Stimulated activated CD4-positive, alpha-beta T cell treated with anti-CD3 and anti-CD28 coated beads, Interleukin-2, amount 100 ng/mL, for 48 hours (primary cell): ENCODE measurements at regions not wholly inside any gene's neighbourhood (a gene's known extent, or its start where the extent isn't known, plus 50 kb on each side); places are given as distances from the start of the nearest gene placed in this dataset.

Experiments
- DNase-seq, 2 donors: peaks; one replicate each; pipeline ENCODE4 v3.0.0-alpha.2; 2020

DNA sequence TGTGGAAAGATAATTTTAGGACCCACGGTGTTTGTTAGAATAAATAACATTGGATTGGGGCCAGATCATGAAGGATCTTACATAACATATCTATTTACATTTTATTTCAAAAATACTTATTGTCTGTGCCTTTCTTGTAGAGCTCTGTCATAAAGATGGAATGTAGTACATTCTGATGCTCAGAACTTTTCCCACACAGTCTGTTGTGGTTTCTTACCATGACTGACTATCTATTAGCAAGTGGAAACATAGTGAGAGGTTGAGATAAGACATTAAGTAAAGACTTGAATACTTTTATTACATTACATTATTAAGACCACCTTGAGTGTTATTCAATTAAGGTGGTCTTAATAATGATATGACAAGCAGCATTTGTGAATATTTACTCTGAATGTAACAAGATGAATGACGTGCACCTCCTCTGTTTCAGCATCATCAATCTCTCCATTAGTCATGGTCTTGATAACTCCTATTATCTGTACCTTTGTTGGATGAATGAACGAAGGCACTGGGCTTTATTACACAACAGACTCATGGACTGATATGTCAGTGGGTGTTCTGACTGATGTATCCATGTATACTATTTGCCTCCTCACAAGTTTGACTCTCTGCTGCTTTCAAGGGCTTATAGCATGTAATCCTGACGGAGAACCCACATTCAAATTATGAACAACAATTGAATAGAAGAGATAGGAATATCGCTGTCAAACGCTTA is 883.0 kb upstream of the FLRT2 start:
- no peak for DNase-seq

GRCh38 chr14:84655014-84655413 is 874.9 kb upstream of the FLRT2 start:
- DNase-seq, result no peak

- no peak for DNase-seq
Measured at GRCh38 chr14:84657911-84658310, 872.0 kb upstream of the FLRT2 start.

GRCh38 chr14:84670796-84671195 is 859.1 kb upstream of the FLRT2 start:
- DNase-seq, result no peak

DNA sequence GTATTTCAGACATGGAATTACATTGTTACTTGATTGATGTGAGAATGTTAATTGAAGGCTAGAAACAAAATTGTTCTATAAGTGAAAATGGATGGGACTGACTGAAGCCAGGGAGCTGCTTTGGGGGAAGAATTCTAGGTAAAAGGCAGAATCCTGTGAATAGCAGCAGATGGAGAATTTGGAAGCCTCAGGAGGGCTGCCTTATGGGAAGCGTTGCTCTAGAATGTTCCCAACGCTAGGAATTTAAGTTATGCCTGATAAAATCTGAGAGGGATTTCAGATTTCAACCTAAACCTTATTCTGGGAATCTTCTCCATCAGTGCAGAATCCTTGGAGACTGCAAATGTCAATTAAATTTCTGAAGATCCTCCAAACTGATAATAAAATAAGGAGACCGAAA is 858.2 kb upstream of the FLRT2 start:
- no peak for DNase-seq

- DNase-seq, result no peak
Measured at GRCh38 chr14:84674636-84675035, 855.3 kb upstream of the FLRT2 start.

DNA sequence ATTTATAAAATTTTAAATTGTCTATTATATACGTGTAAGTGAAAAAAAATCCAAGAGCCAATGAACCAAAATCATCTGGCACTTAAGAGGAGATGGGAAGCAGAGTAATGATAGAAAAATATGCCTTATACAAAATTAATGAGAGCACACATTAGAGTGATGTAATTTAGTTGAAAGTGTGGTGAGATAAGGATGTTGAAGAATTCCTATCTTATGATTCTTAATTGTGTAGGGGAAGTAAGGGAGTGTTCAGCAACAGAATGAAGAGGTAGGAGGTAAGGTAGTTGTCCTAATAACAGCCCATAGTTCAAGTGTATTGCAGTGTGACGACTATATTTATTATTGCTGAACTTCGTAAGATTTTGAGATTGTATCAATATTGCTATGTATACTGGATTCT is 843.4 kb upstream of the FLRT2 start:
- DNase-seq, result no peak

GRCh38 chr14:84688297-84689025 is 841.5 kb upstream of the FLRT2 start:
- DNase-seq, result no peak

GRCh38 chr14:84694161-84694560 is 835.8 kb upstream of the FLRT2 start:
- DNase-seq, result no peak

DNA sequence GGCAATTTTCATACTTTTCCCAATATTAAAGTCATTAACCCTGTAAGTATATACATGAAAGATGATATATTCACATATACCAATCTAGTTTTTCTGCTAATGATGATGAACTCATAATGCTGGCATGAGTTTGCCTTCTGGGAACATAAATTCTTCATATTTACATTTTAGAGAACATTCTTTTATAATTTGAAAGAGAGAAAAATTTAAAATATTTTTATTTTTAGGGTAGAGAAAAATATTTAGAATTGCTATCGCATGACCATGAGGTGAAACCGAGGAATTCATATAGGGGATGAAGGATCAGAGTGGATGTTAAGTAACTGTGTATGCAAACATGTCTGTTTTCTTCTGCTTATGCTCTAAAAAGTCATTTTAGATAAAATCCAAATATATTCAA is 825.3 kb upstream of the FLRT2 start:
- no peak for DNase-seq

DNA sequence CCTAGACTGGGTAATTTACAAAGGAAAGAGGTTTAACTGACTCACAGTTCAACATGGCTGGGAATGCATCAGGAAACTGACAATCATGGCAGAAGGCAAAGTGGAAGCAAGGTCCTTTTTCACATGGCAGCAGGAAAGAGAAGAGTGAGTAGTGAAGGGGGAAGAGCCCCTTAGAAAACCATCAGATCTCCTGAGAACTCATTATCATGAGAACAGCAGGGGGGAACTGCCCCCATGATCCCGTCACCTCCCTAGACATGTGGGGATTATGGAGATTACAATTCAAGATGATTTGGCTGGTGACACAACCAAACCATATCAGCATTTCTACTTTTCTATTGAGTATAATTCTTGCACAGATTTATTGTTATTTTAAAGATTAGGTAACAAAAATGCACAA is 822.1 kb upstream of the FLRT2 start:
- no peak for DNase-seq

GRCh38 chr14:84708865-84709264 is 821.1 kb upstream of the FLRT2 start:
- no peak for DNase-seq

DNA sequence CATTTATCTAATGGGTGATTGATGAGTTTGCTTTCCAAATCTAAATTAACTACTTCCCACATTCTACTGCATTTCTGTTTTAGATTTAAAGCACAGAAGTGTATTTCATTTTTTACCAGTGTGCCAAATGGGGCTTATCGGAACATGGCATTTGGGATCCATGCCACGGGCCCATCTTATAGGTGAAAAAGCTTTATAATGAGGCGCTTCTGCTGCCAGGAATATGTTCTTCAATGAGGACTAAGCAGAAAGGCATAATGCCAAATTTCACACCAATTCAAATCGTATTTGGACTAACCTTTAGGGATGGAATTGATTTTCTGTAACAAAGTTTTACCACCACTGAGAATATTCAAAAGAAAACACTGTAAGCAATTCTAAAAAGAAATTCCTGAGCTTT is 803.5 kb upstream of the FLRT2 start:
- no peak for DNase-seq

GRCh38 chr14:84749191-84749955 is 780.6 kb upstream of the FLRT2 start:
- no peak for DNase-seq

GRCh38 chr14:84750284-84750683 is 779.7 kb upstream of the FLRT2 start:
- no peak for DNase-seq

DNA sequence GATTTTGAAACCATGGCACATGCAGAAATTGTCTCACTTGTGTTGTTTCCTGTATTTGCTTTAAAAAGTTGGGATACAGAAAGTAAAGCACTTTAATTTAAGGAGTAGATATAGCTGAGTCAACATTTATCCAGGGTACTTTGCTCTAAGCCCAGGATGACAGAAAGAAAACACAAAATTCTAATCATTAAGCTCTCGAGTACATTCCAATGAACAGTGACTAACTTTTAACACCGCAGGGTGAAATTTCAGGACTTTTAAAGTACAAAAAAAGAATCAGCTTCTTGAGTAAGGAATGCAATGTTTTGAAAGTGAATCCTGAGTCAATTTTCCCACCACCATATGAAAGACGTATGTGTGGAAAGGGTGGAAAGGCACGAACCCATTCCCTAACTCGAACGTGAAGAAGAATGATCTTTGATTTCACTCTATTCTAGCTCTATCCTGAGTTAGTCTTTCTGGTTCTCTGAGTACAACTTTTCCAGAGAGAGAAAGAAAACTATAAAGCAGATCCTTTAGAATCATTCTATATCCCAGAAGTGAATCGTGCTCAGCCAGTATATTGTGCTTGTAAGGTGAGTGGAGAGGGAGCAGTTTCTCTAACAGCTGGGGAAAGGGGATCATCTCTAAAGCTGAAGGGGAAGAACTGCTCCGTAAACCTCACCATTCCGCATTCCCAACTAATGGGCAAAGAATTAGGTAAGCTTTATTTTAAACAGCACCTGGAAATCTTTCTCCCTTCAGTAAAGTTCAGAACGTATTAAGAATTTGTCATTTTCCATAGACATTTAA is 779.0 kb upstream of the FLRT2 start:
- DNase-seq, result no peak

DNA sequence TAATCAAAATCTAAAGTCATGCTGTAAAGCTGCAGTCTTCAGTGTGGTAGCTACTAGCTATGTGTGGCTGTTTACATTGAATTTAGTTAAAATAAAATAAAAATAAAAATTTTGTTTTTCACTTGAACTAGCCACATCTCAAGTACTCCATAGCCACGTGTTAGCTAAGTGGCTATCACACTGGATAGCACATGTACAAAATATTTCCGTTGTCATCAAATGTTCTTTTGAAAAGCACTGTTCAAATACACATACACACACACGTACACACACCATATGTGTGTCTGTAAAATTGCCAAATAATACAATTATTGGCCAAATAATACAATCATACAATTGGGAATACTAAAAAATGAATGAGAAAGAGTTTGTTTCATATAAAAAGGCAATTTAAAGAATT is 778.2 kb upstream of the FLRT2 start:
- no peak for DNase-seq

DNA sequence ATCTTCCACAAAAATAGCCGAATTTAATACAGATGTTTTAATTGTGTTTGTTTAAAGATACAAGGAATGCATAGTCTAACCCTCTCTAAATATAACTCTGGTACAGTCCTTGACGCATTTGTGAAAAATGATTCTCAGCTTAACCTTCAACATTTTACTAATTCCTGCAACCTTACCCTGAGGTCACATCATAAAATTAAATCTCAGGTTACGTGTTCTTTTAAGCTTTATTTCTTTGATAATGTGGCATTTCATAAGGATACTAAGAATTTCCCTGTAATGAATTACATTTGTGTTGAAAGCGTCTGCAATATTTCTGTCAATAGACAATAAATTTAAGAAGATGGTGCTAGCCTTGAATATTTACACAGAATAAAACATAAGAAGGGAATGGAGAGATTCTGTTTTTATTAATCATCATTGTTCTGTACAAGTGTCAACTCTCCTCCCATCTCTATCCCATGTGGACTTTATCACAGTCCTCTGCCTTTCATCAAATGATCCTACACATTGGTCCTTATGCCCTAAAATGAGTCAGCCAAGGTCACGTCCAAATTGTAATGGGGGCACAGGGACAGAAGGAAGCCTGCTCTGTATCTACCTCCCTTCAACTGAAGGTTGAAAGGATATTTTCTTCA is 769.3 kb upstream of the FLRT2 start:
- no peak for DNase-seq

- DNase-seq, result no peak
Measured at GRCh38 chr14:84767434-84767833, 762.5 kb upstream of the FLRT2 start.

- no peak for DNase-seq
Measured at GRCh38 chr14:84770030-84770429, 759.9 kb upstream of the FLRT2 start.

- DNase-seq, result no peak
Measured at GRCh38 chr14:84777356-84777755, 752.6 kb upstream of the FLRT2 start.

DNA sequence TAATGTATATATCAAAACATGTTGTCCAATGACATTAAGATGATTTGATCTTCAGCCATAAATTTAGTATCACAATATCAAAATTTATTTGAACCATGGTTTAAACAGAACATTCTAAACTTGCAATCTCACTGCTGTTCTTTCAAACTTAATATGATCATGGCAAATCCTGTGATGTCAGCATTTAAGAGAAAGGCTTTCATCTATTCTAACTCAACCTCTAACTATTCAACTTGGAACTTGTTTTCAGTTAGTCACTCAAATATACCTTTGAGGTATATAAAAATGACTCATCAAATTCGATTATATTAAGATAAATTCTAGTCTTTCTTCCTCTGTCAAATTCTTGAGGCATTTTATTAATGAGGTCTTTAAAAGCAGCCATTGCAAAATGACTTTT is 747.0 kb upstream of the FLRT2 start:
- no peak for DNase-seq

DNA sequence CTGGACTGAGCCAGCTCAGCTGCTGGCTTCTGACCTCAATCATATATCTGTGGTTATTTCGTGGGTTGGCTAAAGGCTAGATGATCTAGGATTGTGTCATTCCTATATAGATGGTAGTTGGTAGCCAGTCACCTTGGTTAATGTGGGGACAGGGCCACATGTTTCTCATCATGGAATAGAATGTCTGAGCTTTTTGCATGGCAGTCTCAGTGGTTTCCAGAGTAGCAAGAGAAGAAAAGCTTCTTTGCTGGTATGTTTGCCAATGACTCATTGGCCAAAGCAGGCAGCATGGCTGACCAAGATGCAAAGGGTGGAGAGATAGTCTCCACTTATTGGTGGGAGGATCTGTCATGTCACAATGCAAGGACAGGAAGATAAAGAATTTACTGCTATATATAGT is 746.4 kb upstream of the FLRT2 start:
- no peak for DNase-seq
